Tibial artery (tissue), 4 donors: ENCODE measurements at regions not wholly inside any gene's neighbourhood (a gene's known extent, or its start where the extent isn't known, plus 50 kb on each side); places are given as distances from the start of the nearest gene placed in this dataset.

Experiments
- DNase-seq, 2 donors: peaks; one replicate each; pipeline ENCODE4 v3.0.0-alpha.2; 2019
- H3K27ac ChIP-seq, 2 donors: fragments of 200-600 bp; sonication (generic) in 1 of 2; 1 replicate in 1 of 2; 2 replicates in 1 of 2; pipeline ENCODE4 v1.5.1; 2018 to 2019; ENCODE audit warnings: mild to moderate bottlenecking in 1 of 2
- H3K27me3 ChIP-seq, 2 donors: fragments of 200-600 bp; sonication (generic) in 1 of 2; one replicate each; pipeline versions ENCODE4 v1.5.1 to v1.6.0; 2016 to 2019
- H3K36me3 ChIP-seq, 3 donors: fragments of 200-600 bp; sonication (generic) in 2 of 3; one replicate each; pipeline ENCODE4 v1.5.1; 2016 to 2019; ENCODE audit warnings: mild to moderate bottlenecking in 2 of 3
- H3K4me1 ChIP-seq, 4 donors: fragments of 200-600 bp; sonication (generic) in 2 of 4; 1 replicate in 3 of 4; 2 replicates in 1 of 4; pipeline ENCODE4 v1.5.1; 2016 to 2019
- H3K4me3 ChIP-seq, 2 donors: fragments of 200-600 bp; sonication (generic) in 1 of 2; 1 replicate in 1 of 2; 2 replicates in 1 of 2; pipeline ENCODE4 v1.5.1; 2018 to 2019; ENCODE audit warnings: mild to moderate bottlenecking in 2 of 2
- H3K9me3 ChIP-seq, 3 donors: fragments of 200-600 bp; sonication (generic) in 1 of 3; one replicate each; pipeline ENCODE4 v1.5.1; 2016 to 2019
- CTCF ChIP-seq, 2 experiments: fragments of 200-600 bp in 1 of 2; fragments of 450-650 bp in 1 of 2; IDR thresholded peaks; one replicate each; pipeline ENCODE4 v1.5.1; 2017 to 2019; ENCODE audit warnings: antibody characterized with exemption in 2 of 2, mild to moderate bottlenecking in 1 of 2, moderate library complexity in 1 of 2
- intact Hi-C: fragments of 100-400 bp; cut with DNase I; formaldehyde crosslinking; loops from one replicate; pipeline ENCODE4 v1.15.0; 2023; ENCODE audit warnings: low total_unique reads

GRCh38 chr3:59438492-59438891, 388.7 kb upstream of the CFAP20DC start:
- no peaks in the 10 kb centered on the region for H3K4me1 ChIP-seq
- H3K36me3 ChIP-seq, result no peaks in the 10 kb centered on the region
- H3K4me3 ChIP-seq, result no peak overlapping the region
- no peaks in the 10 kb centered on the region for H3K27me3 ChIP-seq
- no peak for DNase-seq
- no peaks in the 10 kb centered on the region for H3K9me3 ChIP-seq
- H3K27ac ChIP-seq, result no peak overlapping the region
- TF ChIP-seq CTCF (IDR thresholded peaks at IDR 0.05), result no peak
- intact Hi-C loops, result no loop called here

GRCh38 chr3:59436164-59436958, 386.5 kb upstream of the CFAP20DC start:
- no peak overlapping the region for H3K4me3 ChIP-seq
- H3K36me3 ChIP-seq, result no peaks in the 10 kb centered on the region
- intact Hi-C loops, result no loop called here
- no peak for DNase-seq
- no peak overlapping the region for H3K27ac ChIP-seq
- H3K27me3 ChIP-seq, result no peaks in the 10 kb centered on the region
- no peaks in the 10 kb centered on the region for H3K9me3 ChIP-seq
- no peaks in the 10 kb centered on the region for H3K4me1 ChIP-seq
- TF ChIP-seq CTCF (IDR thresholded peaks at IDR 0.05), result no peak

- TF ChIP-seq CTCF (IDR thresholded peaks at IDR 0.05), result no peak
- no peak for DNase-seq
- H3K4me1 ChIP-seq, result no peaks in the 10 kb centered on the region
- H3K4me3 ChIP-seq, result no peak overlapping the region
- H3K36me3 ChIP-seq, result no peaks in the 10 kb centered on the region
- no peaks in the 10 kb centered on the region for H3K9me3 ChIP-seq
- H3K27ac ChIP-seq, result no peak overlapping the region
- H3K27me3 ChIP-seq, result no peaks in the 10 kb centered on the region
- intact Hi-C loops, result no loop called here
Observed at GRCh38 chr3:59433546-59433945, 383.7 kb upstream of the CFAP20DC start.

- Histone ChIP-seq H3K4me3 (no peak overlapping the region), H3K9me3 (no peaks in the 10 kb centered on the region), H3K27me3 (no peaks in the 10 kb centered on the region), H3K36me3 (no peaks in the 10 kb centered on the region), H3K4me1 (no peaks in the 10 kb centered on the region), H3K27ac (no peak overlapping the region)
- DNase-seq, result no peak
- intact Hi-C loops, result no loop called here
- no peak for TF ChIP-seq CTCF (IDR thresholded peaks at IDR 0.05)
Observed at GRCh38 chr3:59432665-59433064, 382.8 kb upstream of the CFAP20DC start.

- TF ChIP-seq CTCF (IDR thresholded peaks at IDR 0.05), result no peak
- Histone ChIP-seq H3K4me1 (no peaks in the 10 kb centered on the region), H3K27me3 (no peaks in the 10 kb centered on the region), H3K9me3 (no peaks in the 10 kb centered on the region), H3K4me3 (no peak overlapping the region), H3K36me3 (no peaks in the 10 kb centered on the region), H3K27ac (no peak overlapping the region)
- intact Hi-C loops, result no loop called here
- DNase-seq, result no peak
Observed at GRCh38 chr3:59430341-59430740, 380.5 kb upstream of the CFAP20DC start.
